ENCODE measurements at regions not wholly inside any gene's neighbourhood (a gene's known extent, or its start where the extent isn't known, plus 50 kb on each side); places are given as distances from the start of the nearest gene placed in this dataset.
A peak's percentile ranks its signal among the peaks of the same experiment; 100 is the strongest.
"Not testable (repeated sequence)": the region's sequence is repeated elsewhere in the genome, so short reads cannot be mapped to it uniquely, and the experiment has no call there.

GRCh38 chr2:105567996-105568494 is 169.2 kb upstream of the FHL2 start:
- DNase-seq: no peak

- no peak for DNase-seq
These were observed 164.3 kb upstream of the FHL2 start for GRCh38 chr2:105563000-105563719.

- DNase-seq: no peak
These were observed 162.6 kb upstream of the FHL2 start for GRCh38 chr2:105561401-105561800.

DNA sequence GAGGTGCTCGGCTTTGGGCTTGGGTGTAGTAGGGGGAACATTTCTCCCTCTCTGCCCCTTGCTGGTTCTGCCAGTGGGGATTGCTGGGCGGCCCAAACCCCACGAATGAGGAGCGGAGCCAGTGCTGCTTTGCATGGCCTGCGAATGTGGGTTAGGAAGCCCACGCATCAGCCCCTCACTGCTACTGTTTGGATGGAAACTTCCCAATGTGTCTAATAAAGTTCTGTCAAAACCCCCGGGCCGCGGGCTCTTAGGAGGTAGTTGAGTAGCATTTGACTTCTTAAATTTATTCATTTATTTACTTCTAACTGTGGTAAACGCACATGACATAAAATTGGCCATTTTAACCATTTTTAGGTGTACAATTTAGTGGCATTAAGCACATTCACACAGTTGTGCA is 161.3 kb upstream of the FHL2 start:
- DNase-seq: no peak

- no peak for DNase-seq
These were observed 158.4 kb upstream of the FHL2 start for GRCh38 chr2:105557021-105557920.

- DNase-seq: no peak
These were observed 157.5 kb upstream of the FHL2 start for GRCh38 chr2:105556366-105556765.

- no peak for DNase-seq
These were observed 155.4 kb upstream of the FHL2 start for GRCh38 chr2:105554235-105554634.

GRCh38 chr2:105553538-105554196 is 154.8 kb upstream of the FHL2 start:
- DNase-seq: no peak

DNA sequence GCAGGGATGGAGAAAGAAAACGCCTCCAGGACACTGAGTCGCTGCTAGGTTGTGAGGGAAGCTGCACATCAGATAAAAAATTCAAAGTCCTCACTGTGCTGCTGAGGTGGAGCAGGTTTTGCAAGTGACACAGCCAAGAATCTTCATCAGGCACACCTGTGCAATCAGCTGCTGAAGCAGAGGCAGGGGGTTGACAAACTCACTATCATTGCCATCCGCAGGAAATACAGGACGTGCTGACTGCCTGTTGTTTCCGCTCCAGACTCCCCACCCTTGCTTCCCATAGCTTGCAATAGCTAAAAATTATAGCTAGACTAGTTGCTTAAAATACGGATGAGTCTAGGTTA is 147.8 kb upstream of the FHL2 start:
- no peak for DNase-seq

DNA sequence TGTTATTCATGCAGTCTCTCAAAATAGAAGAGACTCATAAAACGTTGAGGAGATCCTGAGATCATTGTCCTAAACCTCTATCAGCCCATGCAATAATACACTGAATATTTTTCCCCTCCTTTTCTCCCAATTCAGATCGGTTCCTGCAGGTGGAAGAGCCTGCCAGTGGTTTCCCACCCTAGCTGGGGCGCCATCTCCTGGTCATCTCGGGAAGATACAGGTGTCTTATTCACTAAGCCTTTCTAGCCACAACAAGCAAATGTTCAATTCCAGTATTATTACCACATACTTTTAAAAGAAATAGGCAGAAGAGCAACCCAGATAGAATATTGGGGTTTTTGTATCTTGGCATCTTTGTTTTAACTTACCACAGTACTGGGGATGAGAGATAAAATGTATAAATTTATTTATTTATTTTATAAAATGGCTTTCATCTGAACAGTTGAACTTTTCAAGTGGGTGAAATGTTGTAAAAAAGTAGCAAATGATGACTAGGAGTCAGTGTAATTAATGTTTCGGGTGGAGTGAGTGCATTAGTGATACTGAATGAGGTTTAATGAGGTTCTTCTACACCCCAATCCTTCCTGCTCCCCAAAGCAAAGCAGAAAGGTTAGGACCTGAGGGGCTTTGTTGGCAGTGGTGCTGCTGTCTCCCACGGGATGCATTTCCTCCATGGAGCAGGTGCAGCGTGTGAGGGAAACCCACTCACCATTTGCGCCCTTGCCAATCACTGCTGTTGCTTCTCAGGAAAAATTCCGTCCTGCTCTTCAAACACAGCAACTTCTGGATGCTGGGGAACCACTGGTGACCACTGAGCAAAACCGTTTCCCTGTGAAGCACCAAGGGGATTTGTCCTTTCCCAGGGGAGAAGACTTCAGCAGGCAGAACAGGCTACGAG is 147.1 kb upstream of the FHL2 start:
- DNase-seq: peak; percentile 5

- no peak for DNase-seq
These were observed 145.9 kb upstream of the FHL2 start for GRCh38 chr2:105544591-105545377.

DNA sequence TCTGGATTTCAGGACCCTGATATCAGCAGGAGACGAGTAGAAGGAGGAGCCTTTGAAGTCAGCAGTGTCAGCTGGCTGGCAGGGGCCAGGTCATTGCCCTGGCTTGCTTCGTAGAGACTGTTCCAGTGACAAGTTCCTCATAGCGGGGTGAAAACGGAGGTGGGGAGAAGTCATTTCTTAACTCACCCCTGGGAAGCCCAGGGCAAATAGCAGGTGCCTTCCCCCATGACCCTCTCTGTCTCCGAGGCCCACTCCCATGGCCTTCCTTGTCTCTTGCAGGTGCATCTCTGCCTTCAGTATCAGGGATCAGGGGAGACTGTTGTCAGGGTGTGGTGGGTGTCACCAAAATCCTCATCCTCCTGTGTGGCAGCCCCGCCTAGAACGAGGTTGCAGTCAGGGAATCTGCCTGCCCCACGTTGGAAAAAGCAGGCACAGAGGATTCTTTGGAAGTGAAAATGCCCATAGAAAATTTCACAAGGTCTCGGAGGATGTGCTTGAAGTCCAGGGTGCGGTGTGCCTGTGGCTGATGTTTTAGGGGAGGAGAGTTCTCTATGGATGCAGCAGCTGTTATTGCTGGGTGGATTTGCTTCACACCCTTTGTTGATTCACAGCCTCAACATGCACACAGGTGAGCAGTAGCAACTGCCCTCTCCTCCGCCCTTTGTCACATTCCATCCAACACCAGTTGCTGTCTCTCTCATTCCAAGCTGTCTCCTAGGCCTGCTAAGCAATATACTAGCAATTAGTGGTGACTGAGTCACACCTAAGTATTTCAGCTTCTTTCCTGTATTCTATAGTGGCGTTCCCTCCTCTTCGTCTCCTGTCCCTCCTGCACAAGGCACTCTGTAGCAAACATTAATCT is 142.6 kb upstream of the FHL2 start:
- no peak for DNase-seq

- no peak for DNase-seq
These were observed 141.8 kb upstream of the FHL2 start for GRCh38 chr2:105540642-105541041.

DNA sequence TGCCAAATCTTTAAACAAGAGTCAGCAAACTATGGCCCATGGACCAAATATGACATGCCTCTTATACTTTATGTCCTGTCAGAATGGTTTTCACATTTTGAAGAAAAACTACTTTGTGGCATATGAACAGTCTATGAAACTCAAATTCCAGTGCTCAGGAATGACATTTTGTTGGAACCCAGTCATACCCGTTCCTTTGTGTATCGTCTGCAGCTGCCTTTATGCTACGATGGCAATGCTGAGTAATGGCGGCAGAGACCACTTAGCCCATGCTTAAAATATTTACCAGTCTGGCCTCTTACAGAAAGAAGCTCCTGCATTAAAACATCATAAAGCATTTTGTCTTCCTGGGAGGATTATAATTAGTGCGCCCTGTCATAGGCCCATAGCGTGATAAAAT is 140.5 kb upstream of the FHL2 start:
- DNase-seq: no peak

GRCh38 chr2:105538840-105539239 is 140.0 kb upstream of the FHL2 start:
- no peak for DNase-seq

GRCh38 chr2:105537920-105538319 is 139.1 kb upstream of the FHL2 start:
- no peak for DNase-seq

DNA sequence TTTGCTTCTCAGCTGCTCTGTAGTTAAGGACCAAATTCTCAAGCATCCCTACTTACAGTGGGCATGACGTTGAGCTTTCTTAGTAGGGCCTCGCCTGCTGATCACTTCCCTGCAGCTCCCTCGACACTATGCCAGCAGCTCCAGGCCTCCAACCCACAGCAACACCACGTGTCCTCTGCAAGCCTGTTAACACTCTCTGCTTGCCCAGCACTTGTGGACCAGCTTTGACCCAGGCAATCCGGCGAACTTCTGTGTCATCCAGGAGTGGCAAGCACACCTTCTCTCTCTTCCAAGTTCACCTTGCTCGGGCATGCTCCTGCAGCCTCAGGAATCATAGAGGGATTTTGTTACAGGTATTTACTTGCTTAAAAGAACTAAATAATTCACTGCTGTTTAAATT is 138.6 kb upstream of the FHL2 start:
- no peak for DNase-seq

DNA sequence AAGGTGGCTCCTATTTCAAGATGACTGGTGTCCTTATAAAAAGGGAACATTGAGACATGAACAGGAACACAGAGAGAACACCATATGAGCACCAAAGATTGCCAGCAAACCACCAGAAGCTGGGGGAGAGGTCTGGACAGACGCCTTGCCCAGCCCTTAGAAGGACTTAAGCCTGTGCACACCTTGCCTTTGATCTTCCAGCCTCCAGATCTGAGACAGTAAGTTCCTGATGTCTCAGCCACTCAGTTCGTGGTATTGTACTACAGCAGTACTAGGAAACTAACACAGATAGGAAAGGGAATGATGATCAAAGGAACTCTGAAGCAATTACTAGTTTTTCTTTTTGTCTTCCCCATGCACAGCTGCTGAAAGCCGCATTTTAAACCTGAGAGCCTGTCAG is 137.3 kb upstream of the FHL2 start:
- DNase-seq: no peak

GRCh38 chr2:105529258-105529657 is 130.4 kb upstream of the FHL2 start:
- DNase-seq: not testable (repeated sequence)

DNA sequence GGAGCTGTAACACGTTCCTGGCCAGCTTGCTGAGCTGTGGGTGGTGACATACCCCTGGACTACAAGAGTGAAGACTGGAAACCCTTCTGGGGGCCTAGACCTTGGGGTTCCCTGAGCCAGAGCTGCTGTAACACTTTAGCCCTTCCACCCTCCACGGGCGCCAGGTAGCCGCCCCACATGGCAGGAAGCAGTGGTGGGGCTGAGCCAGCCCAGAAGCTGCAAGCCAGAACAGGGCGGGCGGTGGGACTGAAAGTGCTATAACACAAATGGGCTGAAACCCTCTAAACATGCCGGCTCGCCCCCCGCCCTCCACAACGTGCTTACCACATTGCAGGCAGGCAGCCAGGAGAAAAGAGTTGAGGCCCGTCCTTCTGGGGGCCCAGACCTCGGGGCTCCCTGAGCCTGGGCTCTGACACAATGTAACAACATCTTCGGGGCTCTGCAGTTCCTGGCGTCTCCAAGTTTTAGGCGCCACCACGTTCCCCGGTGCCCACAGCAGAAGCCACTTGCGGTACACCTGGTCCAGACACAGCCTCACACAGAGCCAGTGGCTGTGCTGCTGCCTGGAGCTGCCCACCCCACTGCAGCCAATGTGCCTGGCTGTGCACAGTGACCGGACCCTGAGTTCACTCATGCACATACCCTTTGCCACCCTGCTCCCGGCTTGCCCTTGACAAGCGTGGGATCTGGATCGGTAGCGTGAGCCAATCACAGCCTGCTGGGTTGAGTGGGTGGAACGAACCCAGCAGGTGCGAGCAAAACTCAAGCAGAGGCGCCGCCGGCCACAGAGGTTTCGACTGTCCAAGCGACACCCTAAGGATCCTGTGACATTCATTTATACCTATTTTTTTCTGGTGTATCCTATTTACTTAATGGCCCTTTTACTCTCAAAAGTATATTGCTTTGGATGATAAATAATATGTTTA is 127.4 kb upstream of the FHL2 start:
- no peak for DNase-seq

All from DMS 273 treated with DMSO at 0.1 percent for 48 hours (cell line).